GM12873 (cell line): ENCODE measurements at regions not wholly inside any gene's neighbourhood (a gene's known extent, or its start where the extent isn't known, plus 50 kb on each side); places are given as distances from the start of the nearest gene placed in this dataset.

ENCODE experiments used
- TF ChIP-seq, protein P1 (sequence below): IDR thresholded peaks from 2 replicates; pipeline ENCODE4 v1.5.1; 2012; ENCODE audit warnings: low read depth, mild to moderate bottlenecking, moderate library complexity, low read length, control low read depth; ENCODE audit not compliant: insufficient read depth; ENCODE audit errors: missing control alignments

DNA sequence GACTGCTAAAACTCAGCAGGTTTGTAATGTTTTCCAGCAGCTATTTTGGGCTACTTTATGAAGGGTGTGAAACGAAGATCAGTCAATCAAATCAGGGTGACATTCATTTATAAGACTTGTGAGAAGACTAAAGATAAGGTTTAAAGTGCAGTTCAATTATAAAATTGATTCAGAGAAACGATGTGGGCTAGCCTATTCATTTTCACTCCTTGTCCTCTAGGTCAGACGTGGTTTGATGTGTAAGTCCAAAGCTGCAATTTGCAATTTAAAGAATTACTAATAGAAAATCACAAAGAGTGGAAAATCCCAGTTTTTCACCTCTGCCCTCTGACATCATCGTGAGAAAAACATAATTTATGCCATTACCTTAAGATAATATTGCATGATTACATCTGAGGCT lies 243.5 kb upstream of the NOVA1 start:
- TF ChIP-seq, protein P1, sequence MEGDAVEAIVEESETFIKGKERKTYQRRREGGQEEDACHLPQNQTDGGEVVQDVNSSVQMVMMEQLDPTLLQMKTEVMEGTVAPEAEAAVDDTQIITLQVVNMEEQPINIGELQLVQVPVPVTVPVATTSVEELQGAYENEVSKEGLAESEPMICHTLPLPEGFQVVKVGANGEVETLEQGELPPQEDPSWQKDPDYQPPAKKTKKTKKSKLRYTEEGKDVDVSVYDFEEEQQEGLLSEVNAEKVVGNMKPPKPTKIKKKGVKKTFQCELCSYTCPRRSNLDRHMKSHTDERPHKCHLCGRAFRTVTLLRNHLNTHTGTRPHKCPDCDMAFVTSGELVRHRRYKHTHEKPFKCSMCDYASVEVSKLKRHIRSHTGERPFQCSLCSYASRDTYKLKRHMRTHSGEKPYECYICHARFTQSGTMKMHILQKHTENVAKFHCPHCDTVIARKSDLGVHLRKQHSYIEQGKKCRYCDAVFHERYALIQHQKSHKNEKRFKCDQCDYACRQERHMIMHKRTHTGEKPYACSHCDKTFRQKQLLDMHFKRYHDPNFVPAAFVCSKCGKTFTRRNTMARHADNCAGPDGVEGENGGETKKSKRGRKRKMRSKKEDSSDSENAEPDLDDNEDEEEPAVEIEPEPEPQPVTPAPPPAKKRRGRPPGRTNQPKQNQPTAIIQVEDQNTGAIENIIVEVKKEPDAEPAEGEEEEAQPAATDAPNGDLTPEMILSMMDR = no peak

DNA sequence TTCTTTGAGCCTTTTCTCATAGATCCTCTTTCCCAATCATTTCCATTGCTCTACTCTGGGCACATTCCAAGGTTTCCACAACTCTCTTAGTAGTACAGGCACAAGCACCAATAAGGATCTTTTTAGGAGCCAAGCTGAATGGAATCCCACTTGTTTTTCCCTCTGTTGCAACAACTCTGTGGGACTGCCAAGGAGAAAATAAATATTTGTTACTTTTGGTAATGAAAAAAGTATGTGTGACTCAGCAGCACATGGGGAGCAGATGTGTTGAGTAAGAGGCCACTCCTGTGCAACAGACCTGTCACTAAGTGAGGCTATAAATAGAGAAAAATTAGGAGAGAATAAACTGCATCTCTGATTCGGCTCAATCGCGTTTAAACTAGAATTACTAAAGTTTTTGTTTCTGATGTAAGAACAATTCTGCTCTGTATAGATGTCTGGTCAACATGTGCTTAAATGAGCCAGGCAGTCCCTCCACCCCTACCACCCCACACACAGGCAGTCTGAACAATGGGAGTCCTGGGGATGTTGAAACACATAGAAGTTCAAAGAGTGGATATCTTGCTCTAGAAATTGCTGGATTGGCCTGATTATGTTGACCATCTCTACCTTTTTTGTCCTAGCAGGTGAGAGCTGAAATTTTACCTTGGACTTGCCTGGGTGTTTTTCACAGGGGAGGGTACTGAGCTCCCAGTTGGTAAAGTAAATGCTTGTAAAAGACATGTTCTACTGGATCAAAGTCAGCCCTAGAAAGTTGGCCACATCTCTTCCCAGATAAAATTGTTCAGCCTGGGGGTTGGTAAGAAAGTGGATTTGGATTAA lies 244.3 kb upstream of the NOVA1 start:
- TF ChIP-seq, protein P1 = no peak

GRCh38 chr14:26845151-26845818 lies 247.5 kb upstream of the NOVA1 start:
- TF ChIP-seq, protein P1 = no peak

DNA sequence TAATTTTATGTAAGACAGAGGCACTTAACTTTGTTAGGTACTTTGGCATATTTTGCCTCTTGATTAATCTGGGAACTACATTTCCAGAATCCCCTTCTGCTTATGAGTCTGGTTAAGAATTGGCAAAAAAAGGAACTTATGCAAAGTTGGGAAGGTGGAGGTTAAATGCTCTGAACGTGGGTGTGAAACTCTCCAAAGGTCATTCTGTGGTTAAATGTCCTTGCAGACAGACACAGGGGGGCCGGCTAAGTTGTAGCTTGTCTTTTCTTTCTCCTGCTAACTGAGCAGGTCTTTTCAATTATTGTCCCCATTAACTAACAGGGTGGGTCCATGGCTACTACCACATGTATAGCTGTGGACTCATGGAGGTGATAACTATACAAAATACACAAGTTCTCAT lies 248.6 kb upstream of the NOVA1 start:
- TF ChIP-seq, protein P1 = no peak

GRCh38 chr14:26849514-26849913 lies 251.7 kb upstream of the NOVA1 start:
- TF ChIP-seq, protein P1 = no peak

DNA sequence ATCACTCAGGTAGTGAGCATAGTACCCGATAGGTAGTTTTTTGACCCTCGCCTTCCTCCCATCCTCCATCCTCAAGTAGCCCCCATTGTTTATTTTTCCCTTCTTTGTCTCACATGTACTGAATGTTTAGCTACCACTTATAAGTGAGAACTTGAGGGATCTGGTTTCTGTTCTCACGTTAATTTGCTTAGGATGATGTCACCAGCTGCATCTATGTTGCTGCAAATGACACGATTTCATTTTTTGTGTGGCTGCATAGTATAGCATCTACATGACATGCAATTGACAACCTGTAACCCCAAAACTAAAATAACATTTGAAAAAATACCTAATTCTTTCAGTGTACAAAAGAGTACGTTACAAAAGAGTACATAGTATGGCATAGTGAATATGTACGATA lies 254.0 kb upstream of the NOVA1 start:
- TF ChIP-seq, protein P1 = no peak

DNA sequence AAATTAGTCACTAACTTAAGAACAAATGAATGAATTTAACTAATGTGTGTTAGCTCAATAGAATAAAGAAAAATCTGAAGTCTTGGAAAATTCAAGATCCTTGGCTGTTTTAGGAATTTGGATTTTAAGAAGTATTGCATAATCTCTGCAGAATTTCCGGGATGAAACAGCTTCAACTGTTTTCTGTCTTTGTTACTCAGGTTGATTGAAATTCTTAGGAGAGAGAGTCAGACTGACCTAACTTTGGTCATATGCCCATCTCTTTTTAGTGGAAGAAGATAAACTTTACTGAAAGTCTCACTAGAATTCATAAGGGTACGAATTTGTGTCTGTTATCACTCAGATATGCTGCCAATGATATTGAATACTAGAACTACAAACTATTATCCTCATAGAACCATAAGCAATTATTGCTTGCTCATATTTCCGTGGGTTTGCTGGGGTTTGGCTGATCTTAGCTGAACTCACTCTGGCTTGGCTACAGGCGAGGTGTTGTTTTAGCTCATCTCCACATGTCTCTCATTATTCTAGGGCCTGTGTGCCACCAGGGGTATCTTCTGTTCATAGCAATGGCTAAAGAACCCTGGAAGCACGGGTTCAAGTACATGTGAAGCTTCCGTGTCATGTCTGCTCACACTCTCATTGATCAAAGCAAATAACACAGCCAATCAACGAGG lies 257.4 kb upstream of the NOVA1 start:
- TF ChIP-seq, protein P1 = no peak
